Large intestine (tissue), 3 donors: ENCODE measurements at regions not wholly inside any gene's neighbourhood (a gene's known extent, or its start where the extent isn't known, plus 50 kb on each side); places are given as distances from the start of the nearest gene placed in this dataset.

ENCODE experiments used
- DNase-seq, 2 donors: peaks; one replicate each; pipeline versions ENCODE4 v3.0.0 to v3.0.0-alpha.2; 2013
- H3K27ac ChIP-seq: one replicate; pipeline ENCODE4 v1.5.1; 2013; ENCODE audit warnings: low read length
- H3K27me3 ChIP-seq: 2 replicates; pipeline ENCODE4 v1.6.1; 2013; ENCODE audit warnings: low read length; ENCODE audit not compliant: control insufficient read depth, insufficient read depth
- H3K36me3 ChIP-seq: 2 replicates; pipeline ENCODE4 v1.6.1; 2013; ENCODE audit warnings: low read length; ENCODE audit not compliant: control insufficient read depth, insufficient read depth
- H3K4me1 ChIP-seq: one replicate; pipeline ENCODE4 v1.6.1; 2013; ENCODE audit warnings: low read length; ENCODE audit not compliant: control insufficient read depth, insufficient read depth
- H3K4me3 ChIP-seq: one replicate; pipeline ENCODE4 v1.5.1; 2013; ENCODE audit warnings: low read length
- H3K9me3 ChIP-seq: one replicate; pipeline ENCODE4 v1.6.1; 2013; ENCODE audit warnings: mild to moderate bottlenecking, low read depth, low read length, moderate library complexity; ENCODE audit not compliant: control insufficient read depth
- WGBS: methylation state at CpG from one replicate; pipeline ENCODE4 v1.1.5; 2013; ENCODE audit warnings: low lambda C conversion rate; ENCODE audit not compliant: insufficient coverage; 5-methylcytosine and 5-hydroxymethylcytosine counted together

GRCh38 chr9:26301659-26302058 is 590.9 kb downstream of the CAAP1 start:
- no peak overlapping the region for H3K4me3 ChIP-seq
- no peak for DNase-seq
- H3K27ac ChIP-seq = no peak overlapping the region
- H3K27me3 ChIP-seq = no peaks in the 10 kb centered on the region
- no peaks in the 10 kb centered on the region for H3K36me3 ChIP-seq
- WGBS = no CpG with 5 or more reads among the region's 1 CpG
- no peaks in the 10 kb centered on the region for H3K9me3 ChIP-seq
- H3K4me1 ChIP-seq = no peaks in the 10 kb centered on the region

DNA sequence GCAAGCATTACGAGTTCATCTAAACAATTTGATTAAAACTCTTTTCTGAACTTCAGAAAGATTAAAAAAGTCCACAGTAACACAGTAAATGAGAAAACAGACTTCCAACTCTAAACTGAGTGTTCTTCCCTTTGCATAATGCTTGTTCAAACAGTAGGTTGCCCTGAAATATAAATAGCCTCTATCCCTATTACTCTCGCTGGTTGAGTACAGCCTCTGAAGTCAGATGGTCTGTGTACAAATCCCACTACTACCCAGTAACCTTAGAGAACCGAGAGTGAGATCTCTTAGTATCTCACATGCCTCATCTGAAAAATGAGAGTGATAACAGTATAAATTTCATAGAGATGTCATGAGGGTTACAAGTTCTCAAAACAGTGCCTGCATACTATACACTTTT is 591.6 kb downstream of the CAAP1 start:
- H3K9me3 ChIP-seq = no peaks in the 10 kb centered on the region
- no peak for DNase-seq
- H3K27ac ChIP-seq = no peak overlapping the region
- WGBS = 83% methylated on average over 1 of the region's 3 CpGs
- H3K27me3 ChIP-seq = no peaks in the 10 kb centered on the region
- H3K4me1 ChIP-seq = no peaks in the 10 kb centered on the region
- H3K4me3 ChIP-seq = no peak overlapping the region
- H3K36me3 ChIP-seq = no peaks in the 10 kb centered on the region

DNA sequence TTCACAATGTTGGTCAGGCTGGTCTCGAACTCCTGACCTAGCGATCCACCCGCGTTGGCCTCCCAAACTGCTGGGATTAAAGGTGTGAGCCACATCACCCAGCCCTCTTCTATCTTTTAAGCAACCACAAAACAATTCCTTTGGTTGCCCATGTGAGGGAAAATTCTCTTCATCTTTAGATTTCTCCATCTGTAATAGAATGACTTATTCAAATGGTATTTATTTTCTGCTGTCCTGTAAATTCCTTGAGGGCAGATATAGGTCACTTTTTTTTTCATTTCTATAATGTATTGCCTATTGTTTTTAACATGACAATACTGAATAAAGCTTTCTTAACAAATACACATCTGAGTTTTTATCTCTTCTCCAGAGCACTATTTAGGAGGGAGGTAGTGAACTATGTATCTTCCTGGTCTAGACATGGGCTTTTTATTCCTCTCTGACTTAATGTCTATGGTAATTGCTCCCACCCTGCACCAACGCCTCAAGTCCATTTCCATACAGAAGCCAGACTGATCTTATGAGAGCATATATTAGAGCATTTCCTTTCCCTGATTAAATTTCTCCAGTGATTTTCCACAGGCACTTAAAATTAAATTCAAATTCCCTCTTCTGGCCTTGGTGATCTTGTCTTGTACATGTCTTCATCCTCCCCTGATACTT is 595.6 kb downstream of the CAAP1 start:
- WGBS = no CpG with 5 or more reads among the region's 5 CpGs
- no peaks in the 10 kb centered on the region for H3K4me1 ChIP-seq
- no peaks in the 10 kb centered on the region for H3K9me3 ChIP-seq
- no peak for DNase-seq
- H3K36me3 ChIP-seq = no peaks in the 10 kb centered on the region
- no peak overlapping the region for H3K27ac ChIP-seq
- H3K27me3 ChIP-seq = no peaks in the 10 kb centered on the region
- H3K4me3 ChIP-seq = no peak overlapping the region

DNA sequence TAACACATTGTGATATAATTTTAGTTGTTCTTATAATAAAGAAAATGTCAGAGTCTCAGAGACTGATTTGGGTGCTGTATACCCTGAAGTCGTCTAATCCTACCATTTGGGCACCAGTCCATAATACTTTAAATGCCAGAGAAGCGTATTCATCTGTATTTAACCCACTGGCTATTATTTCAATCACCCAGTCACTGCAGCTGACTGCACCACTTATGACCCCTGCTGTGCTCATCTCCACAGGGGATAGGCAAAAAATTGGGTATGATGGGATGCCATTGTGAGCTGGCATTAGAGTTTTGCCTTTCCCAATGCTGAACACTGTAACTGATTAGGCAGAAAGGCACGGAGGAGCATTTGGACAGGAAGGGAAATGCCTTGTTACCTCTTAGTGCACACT is 599.7 kb downstream of the CAAP1 start:
- no peaks in the 10 kb centered on the region for H3K4me1 ChIP-seq
- WGBS = 80% methylated on average over 1 of the region's 3 CpGs
- no peak overlapping the region for H3K4me3 ChIP-seq
- H3K27ac ChIP-seq = no peak overlapping the region
- DNase-seq = no peak
- H3K36me3 ChIP-seq = no peaks in the 10 kb centered on the region
- H3K27me3 ChIP-seq = no peaks in the 10 kb centered on the region
- no peaks in the 10 kb centered on the region for H3K9me3 ChIP-seq

DNA sequence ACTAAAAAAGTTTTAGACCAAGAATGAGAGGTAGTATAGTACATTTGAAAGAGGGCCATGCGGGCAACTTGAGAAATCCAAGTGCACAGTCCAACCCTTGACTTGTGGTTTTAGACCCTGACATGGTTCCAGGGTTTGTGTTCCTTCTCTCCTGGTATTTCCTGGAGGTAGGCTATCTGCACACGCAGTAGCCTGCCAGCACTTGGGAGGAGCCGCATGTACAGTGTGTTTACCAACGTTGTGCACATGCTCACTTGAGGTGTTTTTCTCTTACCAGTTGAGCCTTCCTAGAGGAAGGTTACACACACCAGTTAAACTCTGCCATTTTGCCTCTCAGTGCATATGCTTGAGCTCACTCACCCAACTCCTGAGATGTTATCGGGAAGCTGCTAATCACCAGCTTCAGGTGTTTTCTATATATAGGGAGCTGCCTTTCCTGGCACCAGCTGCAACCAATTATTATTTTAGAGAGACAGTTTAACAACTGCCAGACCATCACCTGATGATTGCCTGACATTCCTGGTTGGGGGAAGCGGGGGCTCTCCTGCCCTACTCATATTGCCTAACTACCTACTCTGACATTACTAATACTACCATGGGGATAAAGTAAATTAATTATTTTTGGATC is 593.4 kb upstream of the TUSC1 start:
- H3K4me3 ChIP-seq = no peak overlapping the region
- H3K9me3 ChIP-seq = no peaks in the 10 kb centered on the region
- no peaks in the 10 kb centered on the region for H3K27me3 ChIP-seq
- no peak for DNase-seq
- no peaks in the 10 kb centered on the region for H3K4me1 ChIP-seq
- WGBS = 60% methylated on average over 1 of the region's 6 CpGs
- no peaks in the 10 kb centered on the region for H3K36me3 ChIP-seq
- H3K27ac ChIP-seq = no peak overlapping the region

- 67% methylated on average over 1 of the region's 2 CpGs for WGBS
Observed at GRCh38 chr9:26266146-26266793, 588.0 kb upstream of the TUSC1 start.

DNA sequence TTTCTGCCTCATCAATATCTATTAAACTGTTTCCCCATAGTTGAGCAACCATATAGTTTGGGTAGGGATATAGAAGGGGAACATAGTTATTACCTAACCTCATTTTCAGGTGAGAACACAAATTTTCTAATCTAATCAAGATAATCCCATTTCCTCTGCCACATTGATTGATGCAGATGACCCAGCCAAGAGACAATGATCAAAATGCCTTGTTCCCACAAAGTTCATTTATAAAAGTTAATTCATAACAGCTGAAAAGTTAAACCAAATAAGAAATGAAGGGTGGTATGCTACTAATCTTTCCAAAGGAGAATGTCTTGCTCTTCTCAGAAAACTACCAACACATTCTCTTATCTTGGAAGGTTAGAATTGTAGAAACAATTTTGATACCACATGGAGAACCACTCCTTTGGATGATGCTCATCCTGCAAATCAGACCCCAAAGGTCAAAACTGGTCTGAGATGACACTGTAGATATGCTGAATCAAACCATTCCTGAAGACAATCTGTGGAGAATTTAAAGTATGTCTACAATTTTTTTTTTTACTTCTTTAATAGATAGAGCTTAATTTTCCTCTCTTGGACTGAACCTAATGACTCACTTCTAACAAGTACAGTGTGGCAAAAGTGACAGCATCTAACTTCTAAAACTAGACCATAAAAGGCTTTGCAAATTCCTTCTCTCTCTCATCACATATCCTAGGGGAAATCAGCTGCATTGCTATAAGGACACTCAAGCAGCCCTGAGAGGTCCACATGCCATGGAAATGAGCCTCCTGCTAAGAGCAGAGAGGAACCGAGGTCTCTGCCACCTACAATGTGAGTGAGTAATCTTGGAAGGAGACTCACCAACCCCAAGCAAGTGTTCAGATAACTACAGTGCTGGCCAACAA is 586.7 kb upstream of the TUSC1 start:
- H3K4me1 ChIP-seq = no peaks in the 10 kb centered on the region
- no peaks in the 10 kb centered on the region for H3K36me3 ChIP-seq
- H3K4me3 ChIP-seq = no peak overlapping the region
- no peaks in the 10 kb centered on the region for H3K27me3 ChIP-seq
- WGBS = no CpG with 5 or more reads among the region's 1 CpG
- H3K27ac ChIP-seq = no peak overlapping the region
- no peaks in the 10 kb centered on the region for H3K9me3 ChIP-seq
- DNase-seq = no peak

More at GRCh38 chr9:26266146-26266793, 588.0 kb upstream of the TUSC1 start:
- H3K9me3 ChIP-seq = no peaks in the 10 kb centered on the region
- H3K4me3 ChIP-seq = no peak overlapping the region
- no peak for DNase-seq
- H3K27ac ChIP-seq = no peak overlapping the region
- H3K27me3 ChIP-seq = no peaks in the 10 kb centered on the region
- no peaks in the 10 kb centered on the region for H3K36me3 ChIP-seq
- H3K4me1 ChIP-seq = no peaks in the 10 kb centered on the region

DNA sequence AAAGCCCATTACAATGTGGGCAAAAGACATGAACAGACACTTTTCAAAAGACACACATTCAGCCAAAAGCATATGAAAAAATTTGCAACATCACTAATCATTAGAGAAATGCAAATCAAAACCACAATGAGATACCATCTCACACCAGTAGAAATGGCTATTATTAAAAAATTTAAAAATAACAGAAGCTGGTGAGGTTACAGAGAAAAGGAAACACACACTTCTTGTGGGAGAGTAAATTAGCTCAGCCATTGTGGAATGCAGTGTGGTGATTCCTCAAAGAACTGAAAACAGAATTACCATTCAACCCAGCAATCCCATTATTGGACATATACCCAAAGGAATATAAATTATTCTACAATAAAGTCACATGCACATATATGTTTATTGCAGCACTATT is 585.2 kb upstream of the TUSC1 start:
- Histone ChIP-seq H3K9me3 (no peaks in the 10 kb centered on the region), H3K36me3 (no peaks in the 10 kb centered on the region), H3K27ac (no peak overlapping the region), H3K4me3 (no peak overlapping the region), H3K27me3 (no peaks in the 10 kb centered on the region), H3K4me1 (no peaks in the 10 kb centered on the region)
- no peak for DNase-seq

DNA sequence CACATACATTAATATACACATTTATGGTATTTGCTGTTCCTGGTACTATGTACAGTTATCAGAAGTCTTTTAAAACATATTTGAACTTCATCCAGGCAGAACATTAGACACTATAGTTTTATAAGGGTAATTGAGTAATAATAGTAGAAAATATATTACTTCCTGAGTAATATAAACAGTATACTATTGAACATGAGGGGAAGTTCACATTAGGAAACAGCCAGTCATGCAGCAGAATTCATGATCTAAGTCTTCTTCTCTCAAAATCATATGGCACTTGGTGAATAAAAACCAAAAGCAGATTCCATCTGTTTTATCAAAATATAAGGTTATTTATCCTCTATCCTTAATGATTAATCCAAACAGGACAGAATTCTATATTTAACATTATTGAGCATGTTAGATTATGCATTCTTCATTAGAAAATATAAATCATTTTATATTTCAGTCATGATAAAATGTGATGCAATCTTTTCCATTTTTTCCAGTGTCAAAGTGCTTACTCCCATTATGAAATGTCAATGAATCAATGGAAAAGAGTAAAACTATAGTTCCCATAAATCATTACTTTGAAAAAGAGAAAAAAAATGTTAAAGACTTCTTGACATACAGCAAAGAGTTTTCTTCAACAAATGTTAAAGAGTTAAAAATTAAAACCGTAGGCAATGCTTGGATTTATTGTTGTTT is 584.3 kb upstream of the TUSC1 start:
- no peak for DNase-seq
- Histone ChIP-seq H3K9me3 (no peaks in the 10 kb centered on the region), H3K4me1 (no peaks in the 10 kb centered on the region), H3K4me3 (no peak overlapping the region), H3K27me3 (no peaks in the 10 kb centered on the region), H3K27ac (no peak overlapping the region), H3K36me3 (no peaks in the 10 kb centered on the region)
- 71% methylated on average over 1 of the region's 1 CpG for WGBS
